GM19043 (cell line): ENCODE measurements at regions not wholly inside any gene's neighbourhood (a gene's known extent, or its start where the extent isn't known, plus 50 kb on each side); places are given as distances from the start of the nearest gene placed in this dataset.
"Not testable (repeated sequence)": the region's sequence is repeated elsewhere in the genome, so short reads cannot be mapped to it uniquely, and the experiment has no call there.

Source experiments
- ATAC-seq: cut with Tn5 transposase; IDR thresholded peaks from one replicate; pipeline ENCODE4 v1.9.1; 2021; ENCODE audit warnings: low read depth; ENCODE audit not compliant: unreplicated experiment

DNA sequence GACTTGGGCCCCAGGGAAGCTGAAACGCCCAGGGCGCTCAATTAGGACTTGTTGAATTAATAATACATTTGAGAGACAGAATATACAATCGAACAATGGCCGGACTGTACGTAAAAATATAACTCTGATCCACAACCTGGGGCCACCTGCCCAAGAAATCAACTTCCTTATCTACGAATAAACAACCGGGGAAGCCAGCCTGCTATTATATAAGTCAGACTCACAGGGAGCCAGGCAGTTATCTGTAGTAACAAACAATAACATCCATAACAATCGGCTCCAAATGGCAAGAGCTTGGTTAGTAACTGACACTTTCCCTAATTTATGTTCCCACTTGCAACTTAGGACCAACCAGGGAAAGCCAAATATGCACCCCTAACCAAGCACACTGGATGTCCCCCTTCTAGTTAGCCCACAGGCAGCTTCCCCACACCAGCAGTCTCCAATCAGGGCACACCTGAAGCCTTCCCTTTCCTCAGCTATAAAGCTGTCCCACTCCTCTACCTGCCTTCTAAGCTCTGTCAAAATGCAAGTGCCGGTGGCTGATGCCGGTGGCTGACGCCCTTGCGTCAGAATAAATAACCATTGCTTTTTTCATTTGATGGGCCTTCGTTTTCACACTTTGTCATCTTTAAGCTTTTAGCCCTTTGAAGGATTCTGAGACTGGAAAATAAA lies 135.2 kb downstream of the FAM72B start:
- not testable (repeated sequence) for ATAC-seq

- not testable (repeated sequence) for ATAC-seq
These were observed 134.0 kb downstream of the FAM72B start for GRCh38 chr1:121050097-121050496.

DNA sequence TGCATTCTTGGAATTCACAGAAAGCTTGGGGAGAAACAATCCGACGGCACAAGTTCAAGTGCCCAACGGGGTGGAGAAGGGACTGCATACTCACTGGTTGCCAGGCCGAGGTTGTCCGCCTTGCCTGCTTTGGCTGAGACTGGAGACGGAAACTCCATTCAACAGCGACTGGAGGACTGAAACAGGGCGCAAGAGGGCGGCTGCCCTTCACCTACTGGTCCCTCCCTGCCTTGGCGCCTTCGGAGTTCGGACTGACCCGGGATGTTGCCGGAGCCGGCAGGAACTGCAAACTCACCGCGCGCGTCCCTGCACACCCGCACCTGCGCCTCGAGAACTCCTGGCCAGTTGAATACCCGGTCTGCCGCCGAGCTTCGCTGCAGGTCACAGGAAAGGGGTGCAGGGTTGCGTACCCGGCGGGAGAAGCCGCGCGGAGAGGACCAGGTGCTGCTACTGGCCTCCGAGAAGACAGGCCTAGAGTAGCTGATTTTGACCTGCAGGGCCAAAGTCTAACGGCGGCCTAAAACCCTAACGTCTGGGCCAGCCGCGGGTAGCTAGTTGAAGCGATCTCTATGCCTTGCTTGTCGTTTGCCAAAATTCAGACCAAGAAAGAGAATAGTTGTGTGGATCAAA lies 132.9 kb downstream of the FAM72B start:
- ATAC-seq: not testable (repeated sequence)

DNA sequence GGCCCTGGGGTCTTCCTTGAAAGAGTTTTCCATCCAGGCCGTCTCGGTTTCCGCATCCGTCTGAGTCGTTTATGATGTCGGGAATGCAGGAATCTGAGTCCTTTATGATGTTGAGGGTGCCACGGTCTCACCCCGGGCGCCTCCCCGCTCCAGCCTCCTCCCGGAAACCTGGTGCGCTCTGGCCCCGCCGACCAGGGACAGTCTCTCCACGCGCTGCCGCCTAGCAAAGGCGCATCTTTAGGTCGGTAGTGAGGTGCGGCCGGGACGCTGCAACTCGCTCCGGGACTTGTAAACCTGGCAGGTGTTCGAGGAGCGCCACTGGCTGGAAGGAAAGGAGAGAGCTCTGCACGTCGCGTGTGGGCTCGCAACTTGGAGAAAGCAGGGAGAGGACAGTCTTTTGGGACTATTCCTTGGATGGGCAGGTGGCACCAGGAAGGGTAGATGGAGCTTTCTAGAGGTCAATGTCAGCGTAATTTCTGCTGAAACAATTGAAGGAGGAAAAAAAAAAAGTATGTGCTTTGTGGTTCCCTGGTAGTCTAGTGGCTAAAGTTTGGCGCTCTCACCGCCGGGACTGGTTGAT lies 132.0 kb downstream of the FAM72B start:
- not testable (repeated sequence) for ATAC-seq

DNA sequence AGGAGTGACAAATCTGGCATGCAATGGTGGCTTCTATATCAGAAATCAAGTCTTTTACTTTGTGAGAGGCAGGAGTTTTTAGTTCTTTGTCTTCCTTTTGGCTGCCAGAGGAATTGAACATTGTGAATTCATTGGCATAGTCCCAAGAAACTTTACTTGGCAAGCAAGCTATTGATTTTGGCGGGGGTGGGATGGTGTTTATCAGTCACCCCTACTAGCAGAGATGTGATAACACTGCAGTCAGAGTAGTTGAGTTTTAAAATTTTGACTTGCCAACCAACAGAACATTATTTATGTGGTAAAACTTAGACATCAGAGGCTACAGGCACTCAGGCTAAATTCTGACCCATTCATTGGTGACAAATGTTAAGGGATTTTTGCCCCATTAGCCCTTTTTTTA lies 129.2 kb downstream of the FAM72B start:
- not testable (repeated sequence) for ATAC-seq

GRCh38 chr1:121066925-121067324 lies 117.2 kb downstream of the FAM72B start:
- not testable (repeated sequence) for ATAC-seq

DNA sequence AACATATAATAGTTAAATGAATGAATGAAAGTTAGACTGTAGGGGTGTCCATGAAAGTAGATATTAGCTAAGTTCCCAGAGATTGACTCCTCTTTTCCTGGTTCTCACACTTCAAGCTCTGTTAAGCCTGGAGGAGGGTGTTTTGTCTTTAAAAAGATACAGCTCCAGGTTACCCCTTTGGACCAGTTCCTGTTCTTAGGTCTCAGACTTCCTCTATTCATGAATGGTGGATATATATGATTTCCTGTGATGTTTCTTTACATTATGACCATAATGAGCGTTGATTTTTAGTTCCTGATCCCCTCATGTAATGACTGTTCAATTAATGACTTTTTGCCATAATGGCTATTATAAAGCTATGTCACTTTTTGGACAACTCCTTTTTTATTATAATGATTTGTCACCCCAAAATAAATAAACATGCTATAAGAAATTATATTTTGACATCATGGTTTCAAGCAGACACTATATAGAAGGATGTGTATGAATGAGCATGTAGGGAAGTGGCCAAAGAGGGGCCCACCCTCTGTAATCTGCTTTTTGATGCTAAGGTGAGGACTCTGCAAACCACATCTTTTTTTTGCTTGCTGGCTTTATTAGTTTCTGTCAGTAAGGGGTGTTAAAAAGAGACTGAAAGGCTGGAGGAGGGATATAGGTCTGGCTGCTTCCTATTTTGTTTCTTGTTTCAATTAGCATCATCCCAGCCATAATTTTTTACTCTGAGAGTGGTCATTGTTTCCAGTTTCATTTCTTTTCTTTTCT lies 115.2 kb downstream of the FAM72B start:
- not testable (repeated sequence) for ATAC-seq

DNA sequence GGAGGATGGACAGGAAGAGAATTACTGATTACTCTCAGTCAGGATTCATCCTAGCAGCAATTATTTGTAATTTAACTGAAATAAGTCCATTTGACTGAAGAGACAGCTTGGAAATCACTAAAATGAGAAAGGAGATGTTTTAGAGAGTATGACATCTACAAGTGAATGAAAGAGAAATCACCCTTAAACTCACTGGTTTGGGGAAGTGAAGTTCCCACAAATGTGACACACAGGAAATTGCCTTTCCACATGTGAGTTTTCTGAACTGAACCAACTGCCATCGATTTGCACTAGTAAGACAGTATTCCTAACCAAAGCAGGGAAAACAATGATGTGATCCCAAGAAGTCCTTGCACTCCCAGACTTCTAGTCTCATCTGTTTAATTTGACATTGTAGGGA lies 110.3 kb downstream of the FAM72B start:
- not testable (repeated sequence) for ATAC-seq

GRCh38 chr1:121075254-121075805 lies 108.8 kb downstream of the FAM72B start:
- not testable (repeated sequence) for ATAC-seq

DNA sequence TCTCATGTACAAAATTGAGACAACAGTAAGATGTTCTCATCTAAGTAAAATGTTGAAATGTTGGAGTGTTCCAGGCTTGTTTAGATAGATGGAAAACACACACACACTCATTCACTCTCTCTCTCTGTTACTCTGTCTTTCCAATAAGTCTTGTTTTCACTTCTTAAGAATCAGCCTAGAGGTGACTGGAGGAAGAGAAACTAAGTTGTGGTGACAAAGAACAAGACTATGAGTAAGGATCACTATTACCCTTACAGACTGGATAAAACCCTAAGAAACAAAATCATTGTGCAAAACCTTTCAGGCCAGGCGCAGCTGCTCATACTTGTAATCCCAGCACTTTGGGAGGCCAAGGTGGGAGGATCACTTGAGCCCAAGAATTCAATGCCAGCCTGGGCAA lies 107.5 kb downstream of the FAM72B start:
- peak; percentile 94 for ATAC-seq

DNA sequence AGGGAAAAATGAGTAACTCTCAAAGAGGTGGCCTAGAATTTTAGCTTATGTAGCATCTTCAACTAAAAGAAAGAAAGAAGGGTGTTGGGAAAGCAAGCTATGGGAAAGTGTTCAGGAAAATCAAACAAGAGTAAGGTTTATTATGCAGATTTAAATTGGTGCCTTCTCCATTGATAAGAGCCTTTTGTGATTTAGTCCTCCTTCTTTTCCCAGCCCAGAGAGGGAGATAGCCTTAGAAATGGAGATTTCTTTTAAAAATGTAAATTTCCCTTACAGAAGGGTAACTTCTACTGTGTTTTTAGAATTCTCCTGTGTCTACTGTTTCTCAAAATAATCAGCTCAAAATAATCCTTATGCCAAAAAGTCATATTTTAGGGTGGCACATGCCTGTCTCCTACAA lies 104.5 kb downstream of the FAM72B start:
- ATAC-seq: not testable (repeated sequence)

GRCh38 chr1:121080197-121080903 lies 103.8 kb downstream of the FAM72B start:
- ATAC-seq: not testable (repeated sequence)

- not testable (repeated sequence) for ATAC-seq
These were observed 103.3 kb downstream of the FAM72B start for GRCh38 chr1:121080904-121081264.

DNA sequence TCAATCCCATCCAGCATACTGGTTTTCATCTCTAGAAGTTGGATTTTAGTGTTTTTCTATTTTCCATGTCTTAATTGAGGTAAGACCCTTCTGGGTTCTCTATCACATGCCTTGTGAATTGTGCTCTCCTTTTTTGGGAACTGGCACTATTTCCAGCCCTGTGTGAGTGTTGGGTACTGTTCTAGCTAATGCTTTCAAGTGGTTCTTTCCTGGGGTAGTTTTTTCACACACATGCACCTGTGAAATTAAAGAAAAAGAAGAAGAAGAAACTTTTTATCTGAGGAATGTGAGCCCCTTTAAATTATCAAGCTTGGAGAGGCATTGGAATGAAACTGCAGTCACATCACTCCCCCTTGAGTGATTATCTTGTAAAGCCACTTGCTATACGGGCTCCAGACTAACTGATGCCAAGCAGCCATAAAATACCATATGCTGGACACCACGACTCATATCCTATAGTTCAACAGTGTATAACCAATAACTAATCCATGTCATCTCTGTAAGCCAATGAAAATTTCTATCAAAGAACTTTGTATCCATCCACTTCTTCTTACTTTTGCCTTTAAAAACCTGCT lies 102.4 kb downstream of the FAM72B start:
- ATAC-seq: not testable (repeated sequence)

DNA sequence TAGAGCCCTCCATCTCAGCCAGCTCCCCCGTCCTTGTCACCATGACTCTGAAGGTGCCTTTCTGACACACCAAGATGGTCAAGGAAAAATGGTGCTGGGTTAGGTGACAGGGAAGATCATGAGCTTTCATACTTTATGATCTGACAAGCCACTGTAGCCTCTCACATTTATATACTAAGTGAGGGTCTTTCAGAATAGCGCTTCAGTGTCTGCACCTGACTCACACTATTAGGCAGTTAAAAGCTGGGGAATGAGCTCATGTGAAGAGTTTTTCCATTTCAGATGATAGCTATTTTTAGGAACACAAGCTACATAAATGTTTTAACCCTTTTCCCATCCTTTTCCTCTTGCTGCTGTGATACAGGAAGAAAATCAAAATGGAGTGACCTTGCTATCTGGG lies 101.1 kb downstream of the FAM72B start:
- not testable (repeated sequence) for ATAC-seq

- not testable (repeated sequence) for ATAC-seq
These were observed 97.9 kb downstream of the FAM72B start for GRCh38 chr1:121086249-121086648.

DNA sequence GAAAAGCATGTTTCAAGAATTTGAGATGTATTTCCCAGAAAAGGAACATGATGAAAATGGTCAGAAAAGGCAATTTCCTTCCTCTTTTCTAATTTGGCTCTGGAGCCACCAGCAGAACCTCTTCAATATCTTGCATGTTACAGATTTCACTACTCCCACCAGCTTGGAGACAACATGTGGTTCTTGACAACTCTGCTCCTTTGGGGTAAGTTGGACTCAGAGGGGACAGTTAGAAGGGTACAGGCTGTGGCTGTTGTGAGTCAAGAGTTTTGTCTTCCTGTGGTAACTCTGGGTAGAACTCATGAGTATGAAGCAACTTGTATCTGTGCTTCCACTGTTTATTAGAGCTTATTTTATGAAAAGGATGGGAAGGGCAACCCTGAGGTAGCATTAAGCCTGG lies 96.9 kb downstream of the FAM72B start:
- ATAC-seq: not testable (repeated sequence)

DNA sequence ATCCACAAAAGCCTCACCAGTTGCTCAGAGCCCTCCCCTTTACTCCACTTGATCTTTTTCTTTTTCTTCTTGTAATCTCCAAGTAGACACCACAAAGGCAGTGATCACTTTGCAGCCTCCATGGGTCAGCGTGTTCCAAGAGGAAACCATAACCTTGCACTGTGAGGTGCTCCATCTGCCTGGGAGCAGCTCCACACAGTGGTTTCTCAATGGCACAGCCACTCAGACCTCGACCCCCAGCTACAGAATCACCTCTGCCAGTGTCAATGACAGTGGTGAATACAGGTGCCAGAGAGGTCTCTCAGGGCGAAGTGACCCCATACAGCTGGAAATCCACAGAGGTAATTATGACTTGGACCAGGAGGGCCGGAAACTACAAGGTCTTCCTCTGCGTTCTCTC lies 95.6 kb downstream of the FAM72B start:
- ATAC-seq: not testable (repeated sequence)

- not testable (repeated sequence) for ATAC-seq
These were observed 91.7 kb downstream of the FAM72B start for GRCh38 chr1:121092329-121092968.
